ENCODE measurements at regions not wholly inside any gene's neighbourhood (a gene's known extent, or its start where the extent isn't known, plus 50 kb on each side); places are given as distances from the start of the nearest gene placed in this dataset.

DNA sequence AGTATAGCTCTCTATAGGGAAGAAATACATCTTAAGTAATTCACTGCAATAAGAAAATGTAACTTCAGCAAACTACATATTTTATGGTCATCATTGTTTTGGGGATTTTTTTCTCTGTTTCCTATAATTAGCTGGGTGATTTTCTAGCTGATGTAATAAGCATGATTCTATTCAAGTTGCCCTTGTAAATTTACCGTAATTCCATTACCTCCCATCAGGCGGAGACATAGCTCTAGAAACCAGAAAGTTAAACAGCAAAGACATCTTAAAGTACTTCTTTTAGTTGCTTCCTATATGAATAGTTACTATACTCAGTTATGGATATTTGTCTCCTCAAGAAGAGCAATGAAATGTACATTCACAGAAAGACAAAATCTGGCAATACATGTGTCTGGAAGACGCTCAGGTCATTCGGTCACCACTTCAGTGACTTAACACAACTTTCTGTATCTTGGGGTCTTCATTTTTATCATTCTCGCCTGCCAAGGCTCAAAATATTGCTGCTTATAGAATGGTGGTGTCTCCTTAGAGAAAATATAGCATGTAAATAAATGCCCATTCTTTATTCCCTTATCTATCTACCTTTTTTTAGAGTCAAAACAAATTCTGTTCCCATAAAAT lies 239.9 kb upstream of the ZC3H12C start:
- DNase-seq (no peak), ATAC-seq (no peak)
- Histone ChIP-seq H3K4me3 (no peak overlapping the region), H3K27ac (no peak overlapping the region), H3K36me3 (ENCODE audit: insufficient read depth in 1 of 2, low read depth in 1 of 2) (no peaks in the 10 kb centered on the region), H3K9me3 (no peaks in the 10 kb centered on the region), H3K27me3 (ENCODE audit: insufficient read depth in 3 of 3, low read length in 2 of 3) (no peaks in the 10 kb centered on the region), H3K4me1 (no peaks in the 10 kb centered on the region)
- WGBS, 3 donors, result 83 to 90% (median 85%) methylated on average over 5 of the region's 5 CpGs
- intact Hi-C loops (cut with DNase I), result loop anchor here in 1 of 2 donors (2.0 to 10.0 kb wide), 2 partner anchors 86 to 522 kb away; no protein-coding TSS in a partner anchor
- TF ChIP-seq, protein P1, sequence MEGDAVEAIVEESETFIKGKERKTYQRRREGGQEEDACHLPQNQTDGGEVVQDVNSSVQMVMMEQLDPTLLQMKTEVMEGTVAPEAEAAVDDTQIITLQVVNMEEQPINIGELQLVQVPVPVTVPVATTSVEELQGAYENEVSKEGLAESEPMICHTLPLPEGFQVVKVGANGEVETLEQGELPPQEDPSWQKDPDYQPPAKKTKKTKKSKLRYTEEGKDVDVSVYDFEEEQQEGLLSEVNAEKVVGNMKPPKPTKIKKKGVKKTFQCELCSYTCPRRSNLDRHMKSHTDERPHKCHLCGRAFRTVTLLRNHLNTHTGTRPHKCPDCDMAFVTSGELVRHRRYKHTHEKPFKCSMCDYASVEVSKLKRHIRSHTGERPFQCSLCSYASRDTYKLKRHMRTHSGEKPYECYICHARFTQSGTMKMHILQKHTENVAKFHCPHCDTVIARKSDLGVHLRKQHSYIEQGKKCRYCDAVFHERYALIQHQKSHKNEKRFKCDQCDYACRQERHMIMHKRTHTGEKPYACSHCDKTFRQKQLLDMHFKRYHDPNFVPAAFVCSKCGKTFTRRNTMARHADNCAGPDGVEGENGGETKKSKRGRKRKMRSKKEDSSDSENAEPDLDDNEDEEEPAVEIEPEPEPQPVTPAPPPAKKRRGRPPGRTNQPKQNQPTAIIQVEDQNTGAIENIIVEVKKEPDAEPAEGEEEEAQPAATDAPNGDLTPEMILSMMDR (IDR thresholded peaks at IDR 0.05), result peak; percentile 51

DNA sequence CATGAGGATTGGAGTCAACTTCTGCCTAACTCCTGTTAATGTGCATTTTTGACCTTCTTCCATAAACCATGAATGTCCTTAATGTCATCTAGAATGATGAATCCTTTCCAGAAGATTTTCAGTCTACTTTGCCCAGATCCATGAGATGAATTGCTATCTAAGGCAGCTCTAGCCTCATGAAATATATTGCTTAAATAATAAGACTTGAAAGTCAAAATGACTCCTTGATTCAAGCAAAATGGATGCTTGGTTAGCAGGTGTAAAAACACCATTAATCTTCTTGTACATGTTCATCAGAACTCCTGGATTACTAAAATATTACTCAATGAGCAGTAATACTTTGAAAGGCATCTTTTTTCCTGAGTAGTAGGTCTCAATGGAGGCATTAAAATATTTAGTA lies 238.5 kb upstream of the ZC3H12C start:
- DNase-seq (no peak), ATAC-seq (no peak)
- TF ChIP-seq, protein P1 (IDR thresholded peaks at IDR 0.05), result no peak
- Histone ChIP-seq H3K36me3 (ENCODE audit: insufficient read depth in 1 of 2, low read depth in 1 of 2) (no peaks in the 10 kb centered on the region), H3K27ac (no peak overlapping the region), H3K4me1 (no peaks in the 10 kb centered on the region), H3K9me3 (no peaks in the 10 kb centered on the region), H3K27me3 (ENCODE audit: insufficient read depth in 3 of 3, low read length in 2 of 3) (no peaks in the 10 kb centered on the region), H3K4me3 (no peak overlapping the region)
- intact Hi-C loops (cut with DNase I), result loop anchor here in 1 of 2 donors (10.0 kb wide), 1 partner anchor 520 kb away; no protein-coding TSS in a partner anchor

DNA sequence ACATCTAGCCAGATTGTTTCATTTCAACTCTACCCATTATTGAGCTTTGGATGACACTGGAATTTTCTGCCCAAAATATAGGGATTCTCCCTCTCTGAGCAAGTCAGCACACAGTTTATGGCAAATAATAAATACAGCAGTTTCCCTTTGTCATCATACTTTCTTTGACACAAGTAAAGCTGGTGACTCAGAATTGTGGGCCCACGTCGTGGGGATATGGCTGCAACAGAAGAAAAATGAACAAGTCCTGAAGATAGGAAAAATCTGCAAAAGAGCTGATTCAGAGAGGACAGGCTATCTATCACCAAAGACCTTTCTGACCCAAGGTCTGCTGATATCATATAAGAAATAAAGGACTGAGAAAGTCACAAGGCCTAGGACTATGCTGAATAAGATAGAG lies 236.3 kb upstream of the ZC3H12C start:
- intact Hi-C loops (cut with DNase I), result loop anchor here in 1 of 2 donors (10.0 kb wide), 1 partner anchor 518 kb away; no protein-coding TSS in a partner anchor
- Histone ChIP-seq H3K4me1 (no peaks in the 10 kb centered on the region), H3K4me3 (no peak overlapping the region), H3K27me3 (ENCODE audit: insufficient read depth in 3 of 3, low read length in 2 of 3) (no peaks in the 10 kb centered on the region), H3K36me3 (ENCODE audit: insufficient read depth in 1 of 2, low read depth in 1 of 2) (no peaks in the 10 kb centered on the region), H3K27ac (no peak overlapping the region), H3K9me3 (no peaks in the 10 kb centered on the region)
- no peak for ATAC-seq
- TF ChIP-seq, protein P1 (IDR thresholded peaks at IDR 0.05), result no peak
- 88 to 93% (median 89%) methylated on average over 2 of the region's 2 CpGs for WGBS, 3 donors
- no peak for DNase-seq

DNA sequence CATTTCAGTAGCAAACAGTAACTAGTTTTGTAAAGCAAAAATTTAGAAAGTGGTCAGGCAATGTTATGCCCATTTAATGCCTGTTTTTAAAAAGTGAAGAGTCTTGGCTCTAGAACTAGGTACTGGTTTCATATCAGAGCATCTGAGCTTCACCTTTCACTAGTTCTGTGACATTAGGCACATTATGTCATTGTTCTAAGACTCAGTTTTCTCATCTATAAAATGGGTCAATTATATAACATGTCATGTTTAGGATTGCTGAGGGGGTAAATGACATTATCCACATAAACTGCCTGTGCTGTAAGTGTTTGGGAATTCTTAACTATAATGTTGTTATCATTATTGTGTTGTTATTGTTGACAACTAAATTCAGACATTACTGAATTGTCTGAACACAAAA lies 235.6 kb upstream of the ZC3H12C start:
- ATAC-seq (no peak), DNase-seq (no peak)
- Histone ChIP-seq H3K4me3 (no peak overlapping the region), H3K9me3 (no peaks in the 10 kb centered on the region), H3K36me3 (ENCODE audit: insufficient read depth in 1 of 2, low read depth in 1 of 2) (no peaks in the 10 kb centered on the region), H3K27me3 (ENCODE audit: insufficient read depth in 3 of 3, low read length in 2 of 3) (no peaks in the 10 kb centered on the region), H3K27ac (no peak overlapping the region), H3K4me1 (no peaks in the 10 kb centered on the region)
- intact Hi-C loops (cut with DNase I), result loop anchor here in 1 of 2 donors (10.0 kb wide), 1 partner anchor 517 kb away; no protein-coding TSS in a partner anchor
- TF ChIP-seq, protein P1 (IDR thresholded peaks at IDR 0.05), result no peak

DNA sequence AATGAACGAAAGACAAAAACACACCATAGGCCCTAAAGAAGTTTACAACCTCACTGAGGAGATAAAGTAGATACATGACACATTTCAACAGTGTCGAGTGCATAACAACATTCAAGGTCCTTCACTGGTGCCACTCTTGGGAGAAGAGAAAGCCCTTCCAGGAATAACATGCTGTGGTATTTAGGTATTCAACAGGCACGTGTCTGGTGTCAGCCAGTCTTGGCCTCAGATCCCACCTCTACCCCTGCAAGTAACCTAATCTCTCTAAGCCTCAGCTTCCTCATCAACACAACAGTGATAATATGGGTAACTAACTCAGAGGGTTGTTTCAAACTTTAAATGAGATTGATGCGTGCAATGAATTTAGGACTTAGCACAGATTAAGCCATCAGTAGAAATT lies 235.0 kb upstream of the ZC3H12C start:
- intact Hi-C loops (cut with DNase I), result loop anchor here in 1 of 2 donors (10.0 kb wide), 1 partner anchor 517 kb away; no protein-coding TSS in a partner anchor
- Histone ChIP-seq H3K9me3 (no peaks in the 10 kb centered on the region), H3K27ac (no peak overlapping the region), H3K36me3 (ENCODE audit: insufficient read depth in 1 of 2, low read depth in 1 of 2) (no peaks in the 10 kb centered on the region), H3K27me3 (ENCODE audit: insufficient read depth in 3 of 3, low read length in 2 of 3) (no peaks in the 10 kb centered on the region), H3K4me1 (no peaks in the 10 kb centered on the region), H3K4me3 (no peak overlapping the region)
- ATAC-seq, result no peak
- no peak for DNase-seq
- WGBS, 3 donors, result 60 to 72% (median 70%) methylated on average over 4 of the region's 4 CpGs
- TF ChIP-seq, protein P1 (IDR thresholded peaks at IDR 0.05), result no peak

All from psoas muscle (tissue), 7 donors.